Keratinocyte (primary cell): ENCODE measurements at regions not wholly inside any gene's neighbourhood (a gene's known extent, or its start where the extent isn't known, plus 50 kb on each side); places are given as distances from the start of the nearest gene placed in this dataset.

Experiments
- DNase-seq: peaks from one replicate; pipeline ENCODE4 v3.0.0-alpha.2; 2011; ENCODE audit warnings: low read depth, missing footprints, low spot score
- FAIRE-seq: peaks from 2 replicates; lab custom pipeline; 2011; peaks lifted over from hg19 to GRCh38; lab: Jason Lieb, UNC
- H2AFZ ChIP-seq: 2 replicates; pipeline ENCODE4 v1.6.0; 2012; ENCODE audit warnings: low read length, control low read depth, inconsistent platforms; ENCODE audit not compliant: control insufficient read depth
- H3K27ac ChIP-seq: 2 replicates; pipeline ENCODE4 v1.5.1; 2011; ENCODE audit warnings: low read length; ENCODE audit not compliant: control insufficient read depth, insufficient read depth
- H3K27me3 ChIP-seq: 3 replicates; pipeline ENCODE4 v1.6.0; 2011; ENCODE audit warnings: low read length; ENCODE audit not compliant: control insufficient read depth, insufficient read depth; ENCODE audit errors: extremely low read depth
- H3K36me3 ChIP-seq, 2 experiments: 2 replicates in 1 of 2; 3 replicates in 1 of 2; pipeline ENCODE4 v1.5.1; 2011; ENCODE audit warnings: low read length in 2 of 2, mild to moderate bottlenecking in 1 of 2; ENCODE audit not compliant: control insufficient read depth in 2 of 2, insufficient read depth in 2 of 2; ENCODE audit errors: extremely low read depth in 1 of 2
- H3K4me1 ChIP-seq: 3 replicates; pipeline ENCODE4 v1.5.1; 2011; ENCODE audit warnings: low read length; ENCODE audit not compliant: control insufficient read depth, insufficient read depth; ENCODE audit errors: extremely low read depth
- H3K4me2 ChIP-seq: 3 replicates; pipeline ENCODE4 v1.6.0; 2011; ENCODE audit warnings: low read depth, low read length; ENCODE audit not compliant: control insufficient read depth, insufficient read depth; ENCODE audit errors: extremely low read depth
- H3K4me3 ChIP-seq, 3 experiments: fragments of 200-600 bp in 1 of 3; sonication (generic) in 1 of 3; 2 replicates in 2 of 3; 3 replicates in 1 of 3; pipeline ENCODE4 v1.5.1; 2011 to 2016; ENCODE audit warnings: low read length in 3 of 3, mild to moderate bottlenecking in 3 of 3, control low read depth in 2 of 3, inconsistent platforms in 1 of 3, low read depth in 1 of 3, mixed read lengths in 1 of 3, mixed run types in 1 of 3, moderate library complexity in 1 of 3; ENCODE audit not compliant: control insufficient read depth in 2 of 3, insufficient read depth in 2 of 3; ENCODE audit errors: extremely low read depth in 1 of 3
- H3K79me2 ChIP-seq: 2 replicates; pipeline ENCODE4 v1.6.0; 2012; ENCODE audit warnings: low read length; ENCODE audit not compliant: control insufficient read depth, insufficient read depth
- H3K9ac ChIP-seq: 3 replicates; pipeline ENCODE4 v1.6.0; 2011; ENCODE audit warnings: low read length; ENCODE audit not compliant: control insufficient read depth, insufficient read depth; ENCODE audit errors: extremely low read depth
- H3K9me1 ChIP-seq: 3 replicates; pipeline ENCODE4 v1.6.0; 2011; ENCODE audit warnings: low read length; ENCODE audit not compliant: control insufficient read depth, insufficient read depth; ENCODE audit errors: extremely low read depth
- H3K9me3 ChIP-seq: 2 replicates; pipeline ENCODE4 v1.5.1; 2012; ENCODE audit warnings: low read depth, low read length; ENCODE audit not compliant: control insufficient read depth
- H4K20me1 ChIP-seq: 3 replicates; pipeline ENCODE4 v1.6.0; 2011; ENCODE audit warnings: low read length; ENCODE audit not compliant: control insufficient read depth, insufficient read depth; ENCODE audit errors: extremely low read depth
- EZH2 ChIP-seq: IDR thresholded peaks from one replicate; pipeline ENCODE4 v1.6.1; 2012; ENCODE audit warnings: inconsistent platforms, mild to moderate bottlenecking, low read length, moderate library complexity
- dilution Hi-C: fragments of 300-500 bp; cut with MboI; formaldehyde crosslinking; loops from one replicate; pipeline ENCODE4 v1.7.0; 2020; ENCODE audit warnings: low sequenced_read_pairs; ENCODE audit not compliant: extremely low pct_ligation_motif_present
- TF ChIP-seq, protein P1 (sequence below), 3 experiments: IDR thresholded peaks in 1 of 3; conservative IDR thresholded peaks in 1 of 3; optimal IDR thresholded peaks in 1 of 3; 2 replicates in 2 of 3; 3 replicates in 1 of 3; pipeline versions ENCODE3 to v1.5.1; 2011; ENCODE audit warnings: low read length in 3 of 3, mild to moderate bottlenecking in 3 of 3, moderate library complexity in 2 of 3, control low read depth in 1 of 3, inconsistent platforms in 1 of 3; ENCODE audit not compliant: insufficient read depth in 2 of 3; ENCODE audit errors: extremely low read depth in 1 of 3

DNA sequence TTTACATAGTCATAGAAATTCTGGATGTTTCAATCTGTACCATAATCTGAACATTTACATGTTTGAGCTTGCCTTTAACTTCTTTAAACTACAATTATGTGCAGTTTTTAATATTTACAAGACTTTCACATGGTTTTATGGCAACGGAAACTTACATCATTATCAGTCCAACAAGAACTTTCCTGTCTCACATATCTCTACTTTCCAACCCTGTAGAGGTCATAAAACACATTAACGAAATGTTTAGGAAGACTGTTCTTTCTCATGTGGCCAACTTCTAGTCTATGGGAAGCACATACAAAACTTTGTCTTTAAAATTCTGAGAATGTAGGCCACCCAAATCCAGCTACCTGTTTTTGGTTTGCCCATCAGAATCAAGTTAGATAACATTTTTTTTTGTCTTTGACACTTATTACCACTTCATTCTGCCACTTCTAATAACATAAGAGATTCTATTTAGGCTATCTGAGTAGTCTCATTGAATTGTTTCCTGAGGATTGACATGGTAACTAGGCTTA is 693.2 kb downstream of the KCNJ3 start:
- Histone ChIP-seq H3K4me2 (no peak overlapping the region), H3K27me3 (no peaks in the 10 kb centered on the region), H3K9me1 (no peaks in the 10 kb centered on the region), H3K36me3 (no peaks in the 10 kb centered on the region), H3K9ac (no peak overlapping the region), H4K20me1 (no peaks in the 10 kb centered on the region), H3K79me2 (no peaks in the 10 kb centered on the region), H3K4me3 (no peak overlapping the region), H3K27ac (no peak overlapping the region), H3K4me1 (no peaks in the 10 kb centered on the region), H3K9me3 (no peaks in the 10 kb centered on the region), H2AFZ (no peak overlapping the region)
- FAIRE-seq: no peak
- DNase-seq: no peak
- TF ChIP-seq EZH2: no peak
- TF ChIP-seq, protein P1, sequence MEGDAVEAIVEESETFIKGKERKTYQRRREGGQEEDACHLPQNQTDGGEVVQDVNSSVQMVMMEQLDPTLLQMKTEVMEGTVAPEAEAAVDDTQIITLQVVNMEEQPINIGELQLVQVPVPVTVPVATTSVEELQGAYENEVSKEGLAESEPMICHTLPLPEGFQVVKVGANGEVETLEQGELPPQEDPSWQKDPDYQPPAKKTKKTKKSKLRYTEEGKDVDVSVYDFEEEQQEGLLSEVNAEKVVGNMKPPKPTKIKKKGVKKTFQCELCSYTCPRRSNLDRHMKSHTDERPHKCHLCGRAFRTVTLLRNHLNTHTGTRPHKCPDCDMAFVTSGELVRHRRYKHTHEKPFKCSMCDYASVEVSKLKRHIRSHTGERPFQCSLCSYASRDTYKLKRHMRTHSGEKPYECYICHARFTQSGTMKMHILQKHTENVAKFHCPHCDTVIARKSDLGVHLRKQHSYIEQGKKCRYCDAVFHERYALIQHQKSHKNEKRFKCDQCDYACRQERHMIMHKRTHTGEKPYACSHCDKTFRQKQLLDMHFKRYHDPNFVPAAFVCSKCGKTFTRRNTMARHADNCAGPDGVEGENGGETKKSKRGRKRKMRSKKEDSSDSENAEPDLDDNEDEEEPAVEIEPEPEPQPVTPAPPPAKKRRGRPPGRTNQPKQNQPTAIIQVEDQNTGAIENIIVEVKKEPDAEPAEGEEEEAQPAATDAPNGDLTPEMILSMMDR (optimal IDR thresholded peaks at IDR 0.05 in 1 of 3, IDR thresholded peaks at IDR 0.05 in 1 of 3, conservative IDR thresholded peaks at IDR 0.05 in 1 of 3; ENCODE audit: extremely low read depth in 1 of 3, insufficient read depth in 2 of 3, low read length in 3 of 3): no peak
- dilution Hi-C loops: no loop called here

- H3K9me1 ChIP-seq: no peaks in the 10 kb centered on the region
- H3K4me1 ChIP-seq: no peaks in the 10 kb centered on the region
- no peaks in the 10 kb centered on the region for H3K36me3 ChIP-seq
- H2AFZ ChIP-seq: no peak overlapping the region
- no peak overlapping the region for H3K4me3 ChIP-seq
- no peaks in the 10 kb centered on the region for H3K9me3 ChIP-seq
- no peak overlapping the region for H3K4me2 ChIP-seq
- TF ChIP-seq, protein P1 (optimal IDR thresholded peaks at IDR 0.05 in 1 of 3, IDR thresholded peaks at IDR 0.05 in 1 of 3, conservative IDR thresholded peaks at IDR 0.05 in 1 of 3; ENCODE audit: extremely low read depth in 1 of 3, insufficient read depth in 2 of 3, low read length in 3 of 3): no peak
- no peak overlapping the region for H3K27ac ChIP-seq
- H3K27me3 ChIP-seq: no peaks in the 10 kb centered on the region
- dilution Hi-C loops: no loop called here
- H3K79me2 ChIP-seq: no peaks in the 10 kb centered on the region
- H3K9ac ChIP-seq: no peak overlapping the region
- H4K20me1 ChIP-seq: no peaks in the 10 kb centered on the region
- DNase-seq (no peak), FAIRE-seq (no peak)
Observed at GRCh38 chr2:155389224-155389623, 690.7 kb downstream of the KCNJ3 start.
